ENCODE measurements at regions not wholly inside any gene's neighbourhood (a gene's known extent, or its start where the extent isn't known, plus 50 kb on each side); places are given as distances from the start of the nearest gene placed in this dataset.

DNA sequence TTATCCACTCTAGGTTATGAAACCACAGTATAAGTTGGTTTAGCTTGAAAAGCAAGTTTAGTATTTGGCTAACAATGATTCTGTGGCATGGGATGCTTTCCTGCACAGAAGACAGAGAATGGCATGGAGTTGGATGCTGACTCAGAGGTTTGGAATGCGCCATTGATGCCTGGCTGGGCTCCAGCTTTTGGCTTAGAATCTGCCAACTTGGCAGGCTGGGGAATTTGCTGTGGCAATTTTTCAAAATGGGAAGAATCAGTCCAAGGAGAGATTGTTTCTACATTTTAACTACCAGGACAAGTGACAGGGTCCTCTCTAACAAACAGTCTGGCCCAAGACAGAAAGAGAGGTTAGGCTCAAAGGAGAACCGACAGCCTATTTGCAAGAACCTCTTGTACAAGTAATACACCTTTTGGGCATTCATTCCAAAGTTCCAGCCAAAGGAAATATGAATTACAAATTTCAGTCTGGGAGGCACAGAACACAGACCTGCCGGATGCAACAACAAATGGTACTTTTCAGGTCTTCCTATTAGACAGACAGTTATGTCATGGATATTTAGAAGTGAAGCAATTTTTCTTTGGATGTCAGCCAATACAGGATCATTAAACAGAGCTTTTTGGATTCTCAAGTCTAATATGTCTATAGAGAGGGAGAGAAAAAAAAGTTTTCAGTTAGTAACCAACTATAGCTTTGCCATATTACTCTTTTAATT is 1027.7 kb downstream of the TMEM182 start:
- DNase-seq (ENCODE audit: insufficient read length, low spot score) = peak; percentile 1
- FAIRE-seq = peak; percentile 74
- TF ChIP-seq POLR2A (IDR thresholded peaks at IDR 0.05; ENCODE audit: low read depth, low read length) = no peak

DNA sequence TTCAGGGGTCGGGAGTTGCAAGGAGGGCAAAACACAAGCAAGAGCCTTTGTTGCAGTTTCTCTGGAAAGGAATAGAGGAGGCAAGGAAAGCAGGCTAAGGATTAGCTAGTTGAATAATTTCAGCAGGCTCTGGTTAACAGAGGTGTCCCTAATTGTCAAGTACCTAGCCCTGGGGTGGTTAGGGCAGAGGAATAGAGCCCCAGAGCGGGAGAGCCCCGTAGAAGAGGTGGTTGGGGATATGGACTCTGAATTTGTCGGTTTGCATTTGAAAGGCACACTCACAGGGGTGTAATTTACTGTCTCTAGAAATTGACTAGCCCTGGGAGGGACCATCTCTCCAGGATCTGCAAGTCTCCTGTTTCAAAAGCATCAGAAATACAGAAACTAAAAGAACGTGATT is 1030.2 kb downstream of the TMEM182 start:
- no peak for DNase-seq (ENCODE audit: insufficient read length, low spot score)
- TF ChIP-seq POLR2A (IDR thresholded peaks at IDR 0.05; ENCODE audit: low read depth, low read length) = no peak
- no peak for FAIRE-seq

DNA sequence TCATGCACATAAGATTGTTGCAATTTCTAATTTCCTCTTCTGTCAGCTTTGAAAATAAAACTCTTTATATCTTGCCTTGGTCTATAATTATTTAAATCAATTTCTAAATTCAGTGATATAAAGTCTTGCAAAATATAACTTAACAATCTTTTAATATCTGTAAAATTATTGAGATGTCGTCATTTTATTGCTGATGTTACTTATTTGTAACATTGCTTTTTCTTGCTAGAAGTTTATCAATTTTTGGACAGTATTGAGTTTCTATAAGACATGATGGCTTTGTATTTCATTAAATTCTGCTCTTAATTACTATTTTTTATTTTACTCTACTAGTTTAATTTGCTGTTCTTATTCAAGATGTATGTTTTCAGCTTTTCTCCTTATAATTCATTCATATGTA is 1036.5 kb downstream of the TMEM182 start:
- DNase-seq (ENCODE audit: insufficient read length, low spot score) (no peak), FAIRE-seq (no peak)
- no peak for TF ChIP-seq POLR2A (IDR thresholded peaks at IDR 0.05; ENCODE audit: low read depth, low read length)

DNA sequence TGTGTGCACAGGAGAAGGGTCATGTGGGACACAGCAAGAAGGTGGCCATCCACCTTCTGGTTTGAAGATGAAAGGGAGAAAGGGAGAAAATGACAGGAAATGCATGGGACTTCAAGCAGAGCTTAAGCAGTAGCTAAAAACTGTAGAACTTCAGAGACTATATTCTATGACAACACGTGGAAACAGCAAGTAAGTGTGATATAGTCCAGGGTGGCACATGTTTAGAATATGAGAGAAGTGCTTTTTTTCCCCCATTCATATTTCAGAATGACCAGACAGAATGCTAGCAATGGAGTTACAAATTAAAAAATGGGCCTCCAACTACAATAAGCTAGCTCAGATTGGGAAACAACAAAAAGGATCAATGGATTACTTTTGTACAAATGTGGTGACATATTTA is 1042.2 kb downstream of the TMEM182 start:
- no peak for TF ChIP-seq POLR2A (IDR thresholded peaks at IDR 0.05; ENCODE audit: low read depth, low read length)
- FAIRE-seq = no peak

DNA sequence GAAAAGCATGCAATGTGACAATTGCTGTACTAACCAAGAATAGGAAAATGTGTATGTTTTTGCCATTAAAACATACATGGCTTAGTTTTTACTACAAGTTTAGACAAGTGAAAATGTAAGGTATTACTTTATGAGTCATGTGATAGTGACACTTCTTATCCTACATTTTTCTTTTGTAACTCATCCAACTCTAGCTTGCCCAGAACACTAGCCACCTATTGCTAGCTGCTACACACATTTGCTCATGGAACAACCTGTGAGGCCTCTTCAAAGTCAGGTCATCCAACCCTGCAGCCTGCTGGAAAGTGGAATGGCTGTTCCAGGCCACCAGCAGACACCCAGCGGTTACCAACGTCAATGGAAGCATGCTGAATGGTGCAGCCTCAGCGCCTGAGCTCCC is 1043.9 kb downstream of the TMEM182 start:
- no peak for FAIRE-seq
- DNase-seq (ENCODE audit: insufficient read length, low spot score) = no peak
- TF ChIP-seq POLR2A (IDR thresholded peaks at IDR 0.05; ENCODE audit: low read depth, low read length) = no peak

More for the DNA sequence above, 1042.2 kb downstream of the TMEM182 start:
- no peak for DNase-seq (ENCODE audit: insufficient read length, low spot score)

DNA sequence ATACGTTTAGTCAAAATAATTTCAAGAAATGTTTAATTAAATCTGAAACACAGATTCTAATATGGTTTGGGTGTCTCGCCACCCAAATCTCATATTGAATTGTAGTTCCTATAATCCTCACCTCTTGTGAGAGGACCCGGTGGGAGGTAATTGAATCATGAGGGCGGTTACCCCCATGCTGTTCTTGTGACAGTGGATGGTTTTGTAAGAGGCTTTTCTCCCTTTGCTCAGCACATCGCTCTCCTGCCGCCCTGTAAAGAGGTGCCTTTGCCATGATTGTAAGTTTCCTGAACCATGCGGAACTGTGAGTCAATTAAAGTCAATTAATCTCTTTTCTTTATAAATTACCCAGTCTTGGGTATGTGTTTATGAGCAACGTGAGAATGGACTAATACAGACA is 1045.1 kb upstream of the POU3F3 start:
- FAIRE-seq (no peak), DNase-seq (ENCODE audit: insufficient read length, low spot score) (no peak)

DNA sequence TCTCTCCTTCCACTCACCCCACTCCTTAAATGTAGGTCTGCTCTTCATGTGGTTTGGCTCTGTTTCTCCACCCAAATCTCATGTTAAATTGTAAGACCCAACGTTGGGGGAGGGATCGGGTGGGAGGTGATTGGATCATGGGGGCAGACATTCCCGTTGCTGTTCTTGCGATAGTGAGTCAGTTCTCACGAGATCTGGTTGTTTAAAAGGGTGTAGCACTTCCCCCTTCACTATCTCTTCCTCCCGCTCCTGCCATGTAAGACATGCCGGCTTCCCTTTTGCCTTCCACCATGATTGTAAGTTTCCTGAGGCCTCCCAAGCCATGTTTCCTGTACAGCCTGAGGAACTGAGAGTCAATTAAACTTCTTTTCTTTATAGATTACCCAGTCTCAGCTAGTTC is 1044.5 kb upstream of the POU3F3 start:
- DNase-seq (ENCODE audit: insufficient read length, low spot score) (no peak), FAIRE-seq (no peak)
- TF ChIP-seq POLR2A (IDR thresholded peaks at IDR 0.05; ENCODE audit: low read depth, low read length) = no peak

More for the DNA sequence above, 1045.1 kb upstream of the POU3F3 start:
- no peak for TF ChIP-seq POLR2A (IDR thresholded peaks at IDR 0.05; ENCODE audit: low read depth, low read length)

DNA sequence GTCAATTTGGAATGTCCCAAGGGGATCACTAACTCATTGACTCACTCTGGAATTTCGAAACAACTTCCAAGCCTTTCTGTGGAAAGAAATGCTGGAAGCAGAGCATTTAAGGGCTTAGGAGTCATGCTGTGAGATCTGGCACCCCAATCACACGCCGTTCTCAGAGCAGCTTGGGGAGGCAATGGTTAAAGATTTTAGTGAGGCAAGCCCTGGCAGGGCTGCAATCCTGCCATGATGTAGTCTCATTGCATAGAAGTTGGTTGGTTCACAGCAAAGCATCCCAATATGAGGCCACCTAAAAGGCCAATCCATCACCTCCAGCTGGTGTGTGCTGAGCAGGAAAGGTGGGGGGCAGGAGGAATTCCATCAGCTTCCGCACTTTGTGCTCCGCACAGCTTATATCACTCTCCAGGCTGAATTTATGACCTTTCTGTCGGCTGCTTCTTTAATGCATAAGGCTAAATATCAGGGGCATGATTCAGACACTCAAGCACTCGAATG is 1043.9 kb upstream of the POU3F3 start:
- FAIRE-seq (no peak), DNase-seq (ENCODE audit: insufficient read length, low spot score) (no peak)
- TF ChIP-seq POLR2A (IDR thresholded peaks at IDR 0.05; ENCODE audit: low read depth, low read length) = no peak

DNA sequence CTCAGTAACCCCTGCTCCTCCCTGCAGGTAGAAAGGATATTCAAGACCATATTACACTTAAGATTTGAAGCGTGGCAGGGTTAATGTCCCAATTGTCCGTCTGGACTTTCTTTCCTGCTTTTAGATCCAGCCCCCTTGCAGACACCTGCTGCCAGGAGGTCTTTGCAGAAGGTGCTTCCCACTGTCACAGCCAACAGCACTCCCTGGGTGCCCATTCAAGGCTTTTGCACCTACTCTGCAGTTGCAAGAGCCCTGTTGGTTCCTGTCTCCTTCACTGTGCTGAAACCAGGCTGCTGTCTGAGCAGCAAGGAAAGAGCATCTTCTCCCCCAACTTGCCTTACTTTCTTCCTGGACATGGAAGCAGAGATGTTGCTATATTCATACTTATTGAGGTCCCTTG is 1043.0 kb upstream of the POU3F3 start:
- FAIRE-seq = no peak
- no peak for TF ChIP-seq POLR2A (IDR thresholded peaks at IDR 0.05; ENCODE audit: low read depth, low read length)
- DNase-seq (ENCODE audit: insufficient read length, low spot score) = no peak

DNA sequence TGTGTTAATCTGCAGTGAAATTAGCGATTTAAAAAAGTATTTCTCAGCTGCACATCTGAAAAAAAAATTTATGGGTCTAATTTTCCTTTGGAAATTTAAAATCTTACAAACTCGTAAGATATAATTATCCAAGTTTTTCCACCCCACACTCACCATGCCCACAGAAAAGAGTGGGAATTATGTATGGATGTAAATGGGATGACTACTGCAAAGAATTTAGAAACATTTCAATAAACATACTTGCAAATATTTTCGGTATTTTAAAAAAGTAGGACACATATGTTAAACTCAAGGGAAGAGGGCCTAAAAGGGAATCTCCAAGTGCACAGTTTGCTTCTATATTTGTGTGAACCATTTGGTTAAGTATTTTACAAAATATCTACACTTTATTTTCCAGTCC is 1039.9 kb upstream of the POU3F3 start:
- DNase-seq (ENCODE audit: insufficient read length, low spot score) = no peak
- no peak for FAIRE-seq
- TF ChIP-seq POLR2A (IDR thresholded peaks at IDR 0.05; ENCODE audit: low read depth, low read length) = no peak

DNA sequence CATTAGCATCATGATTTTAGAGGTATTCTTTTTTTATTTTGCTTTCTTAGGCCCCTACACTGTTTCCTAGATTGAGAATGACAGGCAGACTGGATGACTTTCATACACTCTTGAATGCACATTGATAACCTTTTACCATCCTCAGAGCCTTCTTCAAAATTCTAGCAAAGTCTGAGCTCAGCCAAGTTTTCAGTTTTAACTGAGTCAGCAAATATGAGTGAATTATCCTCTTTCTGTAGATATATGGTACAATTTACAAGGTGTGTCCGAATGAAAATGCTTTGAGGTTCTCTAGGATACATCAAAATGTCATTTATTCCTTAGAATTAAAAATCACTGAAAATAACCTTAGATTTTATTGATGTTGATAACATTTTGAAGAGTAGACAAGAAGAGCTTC is 1038.2 kb upstream of the POU3F3 start:
- no peak for TF ChIP-seq POLR2A (IDR thresholded peaks at IDR 0.05; ENCODE audit: low read depth, low read length)
- FAIRE-seq (no peak), DNase-seq (ENCODE audit: insufficient read length, low spot score) (no peak)

DNA sequence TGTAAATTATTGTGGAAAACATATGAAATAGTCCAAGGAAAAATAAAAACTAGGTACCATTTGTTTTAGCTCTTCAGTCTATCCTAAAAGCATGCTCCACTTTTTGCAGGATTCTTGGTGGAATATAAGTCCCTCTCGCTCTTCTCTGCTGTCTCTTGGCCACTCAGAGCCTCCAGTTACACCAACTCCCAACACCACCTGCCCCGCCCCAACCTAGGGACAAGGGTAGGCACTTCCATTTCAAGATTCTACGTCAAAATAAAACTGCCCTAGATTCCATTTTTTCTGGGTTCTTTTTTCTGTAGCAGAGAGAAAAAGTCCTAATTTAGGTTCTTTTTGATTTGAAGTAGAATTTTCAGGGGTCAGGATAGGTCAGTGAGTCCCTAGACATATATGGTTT is 1036.2 kb upstream of the POU3F3 start:
- TF ChIP-seq POLR2A (IDR thresholded peaks at IDR 0.05; ENCODE audit: low read depth, low read length) = no peak
- no peak for FAIRE-seq

DNA sequence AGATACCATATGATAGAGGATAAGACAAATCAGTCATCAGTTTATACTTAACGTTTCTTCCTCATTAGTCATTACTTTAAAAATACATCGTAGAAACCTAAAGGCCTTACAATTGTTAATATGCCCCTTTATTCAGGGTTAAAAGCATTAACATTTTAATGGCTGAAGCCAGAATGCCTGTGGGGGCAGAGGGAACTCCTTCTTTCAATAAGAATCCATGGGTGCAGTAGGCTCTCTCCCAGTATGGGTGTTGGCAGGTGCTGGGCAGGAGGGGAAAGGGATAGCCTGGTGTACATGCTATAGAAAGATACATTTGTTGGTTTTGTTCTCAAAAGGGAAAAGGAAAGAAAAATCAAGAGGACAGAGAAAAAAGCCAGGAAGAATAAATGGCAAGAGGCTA is 1035.7 kb upstream of the POU3F3 start:
- FAIRE-seq (no peak), DNase-seq (ENCODE audit: insufficient read length, low spot score) (no peak)
- TF ChIP-seq POLR2A (IDR thresholded peaks at IDR 0.05; ENCODE audit: low read depth, low read length) = no peak

More for the DNA sequence above, 1036.2 kb upstream of the POU3F3 start:
- DNase-seq (ENCODE audit: insufficient read length, low spot score) = no peak

DNA sequence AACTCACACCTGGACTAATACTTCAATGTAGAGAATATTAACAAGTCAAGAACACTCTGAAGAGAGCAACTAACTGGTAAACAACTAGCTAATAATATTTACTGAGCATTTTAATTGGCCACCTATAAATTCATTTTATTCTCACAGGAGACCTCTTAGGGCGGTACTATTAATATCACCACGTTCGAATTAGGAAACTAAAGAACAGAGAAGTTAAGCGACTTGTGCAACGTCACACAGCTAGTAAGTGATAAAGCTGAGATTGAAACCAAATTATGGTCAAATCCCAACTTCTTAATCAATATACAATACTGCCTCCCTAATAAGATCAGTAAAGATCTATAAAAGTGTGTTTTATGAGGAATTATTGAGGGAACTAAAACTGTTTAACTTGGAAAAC is 1034.3 kb upstream of the POU3F3 start:
- FAIRE-seq (no peak), DNase-seq (ENCODE audit: insufficient read length, low spot score) (no peak)
- TF ChIP-seq POLR2A (IDR thresholded peaks at IDR 0.05; ENCODE audit: low read depth, low read length) = no peak

DNA sequence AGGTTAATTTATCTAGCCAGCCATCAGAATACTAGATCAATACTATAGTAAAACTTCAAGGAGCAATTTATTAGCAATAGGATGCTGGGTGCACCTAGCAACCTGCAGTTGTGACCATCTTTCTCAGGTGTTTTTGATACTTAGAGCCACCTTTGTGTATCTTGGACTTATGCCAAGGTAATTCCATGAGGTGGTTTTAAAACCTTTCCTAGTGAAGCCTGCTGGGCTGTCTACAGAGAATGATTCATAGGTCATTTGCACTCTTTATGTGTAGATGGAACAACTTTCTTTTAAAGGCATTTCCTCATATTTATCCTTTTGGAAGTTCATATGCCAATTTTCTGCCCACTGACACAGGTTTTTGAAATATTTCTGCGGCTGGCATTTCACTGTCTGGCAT is 1030.1 kb upstream of the POU3F3 start:
- no peak for TF ChIP-seq POLR2A (IDR thresholded peaks at IDR 0.05; ENCODE audit: low read depth, low read length)
- no peak for DNase-seq (ENCODE audit: insufficient read length, low spot score)
- no peak for FAIRE-seq

Measured in H54 (cell line).